Activated naive CD8-positive, alpha-beta T cell (primary cell): ENCODE measurements at regions not wholly inside any gene's neighbourhood (a gene's known extent, or its start where the extent isn't known, plus 50 kb on each side); places are given as distances from the start of the nearest gene placed in this dataset.

Experiments
- H3K27ac Mint-ChIP-seq: one replicate; pipeline ENCODE4 v1.8.0; 2021; ENCODE audit warnings: mixed read lengths
- H3K27me3 Mint-ChIP-seq: one replicate; pipeline ENCODE4 v1.8.0; 2021; ENCODE audit warnings: mixed read lengths
- H3K36me3 Mint-ChIP-seq: one replicate; pipeline ENCODE4 v1.8.0; 2021; ENCODE audit warnings: mixed read lengths
- H3K4me1 Mint-ChIP-seq: one replicate; pipeline ENCODE4 v1.8.0; 2021; ENCODE audit warnings: low read depth, mixed read lengths
- H3K4me3 Mint-ChIP-seq: one replicate; pipeline ENCODE4 v1.8.0; 2021; ENCODE audit warnings: mild to moderate bottlenecking, mixed read lengths
- H3K9me3 Mint-ChIP-seq: one replicate; pipeline ENCODE4 v1.8.0; 2021; ENCODE audit warnings: low read depth, mixed read lengths

DNA sequence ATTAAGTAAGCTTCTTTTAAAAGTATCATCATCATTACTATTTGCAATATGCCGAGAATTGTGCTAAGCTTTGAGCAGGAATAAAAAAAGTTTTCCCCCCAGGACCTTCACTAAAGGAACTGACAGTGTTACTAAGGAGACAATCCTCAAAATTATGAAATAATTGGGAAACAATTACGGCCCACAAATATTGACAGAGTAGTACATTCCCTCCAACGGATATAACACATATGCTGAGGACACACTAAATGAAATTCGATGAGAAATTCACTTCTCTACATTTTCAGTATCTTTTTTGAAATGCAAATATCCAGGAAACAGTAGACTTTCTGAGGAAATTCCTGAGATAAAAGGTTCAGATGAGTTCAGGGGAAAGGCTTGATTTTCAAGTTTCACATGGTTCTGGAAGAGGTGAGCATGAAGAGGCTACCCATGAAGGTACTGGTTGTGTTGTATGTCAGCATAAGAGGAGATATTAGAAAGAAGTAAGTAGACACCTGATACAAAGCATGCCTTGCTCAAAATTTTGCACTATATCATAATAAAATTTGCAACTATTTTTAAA, 171.2 kb upstream of the NR5A2 start:
- no peaks in the 10 kb centered on the region for H3K36me3 Mint-ChIP-seq
- H3K4me3 Mint-ChIP-seq = no peak overlapping the region
- no peaks in the 10 kb centered on the region for H3K9me3 Mint-ChIP-seq
- H3K4me1 Mint-ChIP-seq = peaks cover 7% of the 10 kb centered on the region
- peaks cover 4% of the 10 kb centered on the region for H3K27me3 Mint-ChIP-seq
- H3K27ac Mint-ChIP-seq = no peak overlapping the region

DNA sequence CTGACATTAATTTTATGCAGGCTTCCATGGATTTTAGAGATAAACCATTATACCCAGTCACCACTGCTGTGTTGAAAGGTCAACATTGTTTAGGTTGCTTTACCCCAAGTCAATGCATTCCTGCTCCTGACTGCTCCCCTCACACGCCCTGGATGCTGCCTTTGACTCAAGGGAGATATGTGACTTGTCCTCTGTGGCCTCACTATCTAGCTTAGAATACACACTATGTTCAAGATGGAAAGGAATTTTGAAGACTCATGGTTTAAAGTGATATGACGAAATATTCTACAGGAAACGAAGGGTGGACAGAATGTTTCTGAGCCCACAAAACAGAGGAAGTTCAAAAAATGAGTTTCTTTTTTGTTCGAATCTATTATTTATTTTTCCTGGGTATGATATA, 170.4 kb upstream of the NR5A2 start:
- H3K4me1 Mint-ChIP-seq = peaks cover 7% of the 10 kb centered on the region
- peaks cover 4% of the 10 kb centered on the region for H3K27me3 Mint-ChIP-seq
- H3K36me3 Mint-ChIP-seq = no peaks in the 10 kb centered on the region
- H3K9me3 Mint-ChIP-seq = no peaks in the 10 kb centered on the region
- no peak overlapping the region for H3K4me3 Mint-ChIP-seq
- no peak overlapping the region for H3K27ac Mint-ChIP-seq

DNA sequence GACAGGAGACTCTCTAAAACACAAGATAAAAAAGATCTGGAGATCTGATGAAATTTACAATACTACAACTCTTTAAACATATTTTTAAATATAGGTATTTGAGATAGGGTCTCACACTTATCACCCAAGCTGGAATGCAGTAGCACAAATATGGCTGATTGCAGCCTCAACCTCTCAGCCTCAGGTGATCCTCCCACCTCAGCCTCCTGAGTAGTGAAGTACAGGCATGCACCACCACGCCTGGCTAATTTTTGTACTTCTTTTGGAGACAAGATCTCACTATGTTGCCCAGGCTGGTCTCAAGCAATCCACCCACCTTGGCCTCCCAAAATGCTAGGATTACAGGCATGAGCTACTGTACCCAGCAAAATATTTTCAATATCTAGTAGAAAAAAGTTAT, 170.0 kb upstream of the NR5A2 start:
- Mint-ChIP-seq H3K27ac (no peak overlapping the region), H3K4me1 (peaks cover 7% of the 10 kb centered on the region), H3K27me3 (peaks cover 4% of the 10 kb centered on the region), H3K36me3 (no peaks in the 10 kb centered on the region), H3K9me3 (no peaks in the 10 kb centered on the region), H3K4me3 (no peak overlapping the region)

DNA sequence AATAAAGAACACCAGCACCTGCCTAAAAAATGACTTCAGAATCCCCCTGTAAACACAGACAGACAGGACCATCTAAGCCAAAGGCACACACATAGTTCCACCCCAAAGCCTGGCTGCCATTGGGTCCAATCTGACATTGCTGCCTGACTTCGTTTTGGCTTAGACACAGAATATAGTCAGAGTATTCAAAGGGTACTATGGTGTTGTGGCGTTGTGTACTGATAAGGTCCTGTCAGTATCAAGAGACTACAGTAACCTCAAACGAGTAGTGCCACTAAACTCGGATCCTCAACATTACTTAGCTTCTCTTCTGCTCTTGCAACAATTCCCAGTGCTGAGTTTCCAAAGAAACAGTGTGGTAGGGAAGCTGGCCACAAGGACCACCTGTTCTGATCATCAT, 169.3 kb upstream of the NR5A2 start:
- Mint-ChIP-seq H3K4me3 (no peak overlapping the region), H3K27me3 (peaks cover 4% of the 10 kb centered on the region), H3K9me3 (no peaks in the 10 kb centered on the region), H3K4me1 (peaks cover 7% of the 10 kb centered on the region), H3K27ac (no peak overlapping the region), H3K36me3 (no peaks in the 10 kb centered on the region)

DNA sequence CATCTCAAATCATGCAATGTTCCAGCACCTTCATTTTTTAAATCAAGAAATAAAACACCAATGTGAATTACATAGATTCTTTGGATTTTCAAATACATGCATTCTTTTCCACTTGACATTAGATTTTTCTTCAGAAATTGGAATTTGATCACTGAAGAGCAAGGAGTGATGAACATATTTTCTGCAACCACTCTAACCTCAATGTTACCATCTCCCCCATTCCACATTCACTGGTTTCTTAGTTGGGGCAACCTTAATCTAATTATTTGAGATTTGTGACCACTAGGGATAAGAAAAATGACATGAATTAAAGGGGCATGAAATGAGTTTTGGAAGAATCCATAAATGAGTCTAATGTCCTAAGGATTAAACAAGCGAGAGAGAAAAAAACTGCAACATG, 168.7 kb upstream of the NR5A2 start:
- Mint-ChIP-seq H3K36me3 (no peaks in the 10 kb centered on the region), H3K27ac (no peak overlapping the region), H3K9me3 (no peaks in the 10 kb centered on the region), H3K4me1 (peaks cover 7% of the 10 kb centered on the region), H3K27me3 (peaks cover 4% of the 10 kb centered on the region), H3K4me3 (no peak overlapping the region)

DNA sequence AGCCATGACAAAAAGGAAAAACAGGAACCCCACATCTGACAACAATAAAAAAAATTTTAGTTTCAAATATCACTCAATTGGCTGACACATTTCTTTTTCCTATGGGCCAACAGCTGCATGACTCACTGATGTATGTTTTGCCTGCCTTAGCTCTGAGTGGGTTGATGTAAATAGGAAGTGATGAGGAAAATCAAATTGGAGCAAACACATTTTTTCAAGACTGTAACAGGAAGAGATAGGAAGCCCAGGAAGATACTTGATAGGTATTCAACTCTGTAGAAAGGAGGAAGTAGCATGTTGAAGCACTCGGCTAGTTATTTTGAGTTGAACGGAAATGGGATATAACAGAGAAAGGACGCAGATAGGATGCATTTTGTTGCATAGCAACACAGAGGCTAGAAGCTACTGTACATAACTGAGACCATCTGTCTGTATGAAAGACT, 168.0 kb upstream of the NR5A2 start:
- no peak overlapping the region for H3K4me3 Mint-ChIP-seq
- H3K36me3 Mint-ChIP-seq = no peaks in the 10 kb centered on the region
- peaks cover 7% of the 10 kb centered on the region for H3K4me1 Mint-ChIP-seq
- H3K27ac Mint-ChIP-seq = no peak overlapping the region
- H3K9me3 Mint-ChIP-seq = no peaks in the 10 kb centered on the region
- peaks cover 5% of the 10 kb centered on the region for H3K27me3 Mint-ChIP-seq

DNA sequence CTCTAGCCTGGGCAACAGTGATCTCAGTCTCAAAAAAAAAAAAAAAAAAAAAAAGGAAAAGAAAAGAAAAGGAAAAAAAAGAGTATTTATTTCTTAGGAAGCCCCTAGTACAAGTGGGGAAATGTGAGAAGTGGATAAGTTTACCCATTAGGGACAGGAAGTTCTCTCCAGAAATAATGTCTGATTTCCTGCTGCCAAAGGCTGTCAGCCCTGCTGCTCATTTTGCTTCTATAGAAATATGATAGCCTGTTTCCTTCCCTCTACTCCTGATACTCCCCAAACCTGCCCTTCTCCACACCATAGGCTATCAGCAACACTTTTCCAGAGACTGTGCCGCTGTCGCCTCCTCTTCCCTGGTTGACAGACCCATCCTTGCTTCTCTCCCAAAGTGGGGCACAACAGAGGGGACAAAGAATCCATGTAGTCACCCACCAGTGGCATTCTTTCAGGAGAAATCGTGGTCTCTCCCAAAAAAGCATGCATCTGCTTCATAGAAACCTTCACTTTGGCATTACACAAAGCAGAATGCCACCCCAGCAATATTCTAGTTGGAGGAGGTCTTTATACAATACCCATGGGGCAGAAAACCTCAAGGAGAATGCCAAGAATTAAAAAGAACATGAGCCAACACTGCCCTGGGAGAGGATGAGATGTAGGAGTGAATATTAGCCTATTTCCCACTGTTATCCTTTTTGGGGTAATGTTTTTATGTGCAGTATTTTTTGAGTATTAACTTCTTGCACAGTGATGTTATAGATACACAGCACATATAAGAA, 166.3 kb upstream of the NR5A2 start:
- Mint-ChIP-seq H3K4me3 (no peak overlapping the region), H3K36me3 (no peaks in the 10 kb centered on the region), H3K27ac (no peak overlapping the region), H3K9me3 (no peaks in the 10 kb centered on the region), H3K4me1 (peaks cover 7% of the 10 kb centered on the region), H3K27me3 (peaks cover 7% of the 10 kb centered on the region)

DNA sequence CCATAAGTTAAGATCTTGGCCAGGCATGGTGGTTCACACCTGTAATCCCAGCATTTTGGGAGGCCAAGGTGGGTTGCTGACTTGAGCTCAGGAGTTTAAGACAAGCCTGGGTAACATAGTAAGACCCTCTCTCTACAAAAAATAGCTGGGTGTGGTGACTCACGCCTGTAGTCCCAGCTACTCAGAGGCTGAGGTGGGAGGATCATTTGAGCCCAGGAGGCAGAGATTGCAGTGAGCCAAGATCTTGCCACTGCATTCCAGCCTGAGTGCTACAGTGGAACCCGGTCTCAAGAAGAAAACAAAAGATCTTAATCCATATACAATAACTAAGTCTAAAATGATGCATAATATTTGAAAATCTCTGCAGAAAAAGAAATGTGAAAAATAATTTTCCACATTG, 165.5 kb upstream of the NR5A2 start:
- no peak overlapping the region for H3K4me3 Mint-ChIP-seq
- H3K9me3 Mint-ChIP-seq = no peaks in the 10 kb centered on the region
- peaks cover 7% of the 10 kb centered on the region for H3K27me3 Mint-ChIP-seq
- peaks cover 7% of the 10 kb centered on the region for H3K4me1 Mint-ChIP-seq
- no peaks in the 10 kb centered on the region for H3K36me3 Mint-ChIP-seq
- H3K27ac Mint-ChIP-seq = no peak overlapping the region

DNA sequence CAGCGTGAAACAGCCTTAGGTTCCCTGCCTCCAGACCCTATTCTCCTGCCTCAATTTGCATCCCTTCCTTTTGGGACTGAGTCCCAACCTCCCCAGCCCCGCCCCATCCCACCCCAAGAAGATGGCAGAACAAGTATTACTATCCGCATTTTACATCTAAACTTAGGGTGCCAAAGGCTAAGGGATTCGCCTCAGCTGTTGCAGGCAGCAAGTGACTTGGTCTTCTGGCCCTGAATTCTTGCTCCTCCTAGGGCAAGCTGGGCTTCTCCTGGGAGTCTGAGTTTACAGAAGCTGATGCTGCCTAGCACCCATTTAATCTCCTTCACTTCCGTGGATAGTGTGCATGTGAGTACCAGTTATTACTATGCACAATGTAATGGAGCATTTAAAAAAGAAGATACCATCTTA, 161.3 kb upstream of the NR5A2 start:
- Mint-ChIP-seq H3K36me3 (no peaks in the 10 kb centered on the region), H3K4me1 (peaks cover 1% of the 10 kb centered on the region), H3K4me3 (no peak overlapping the region), H3K27ac (no peak overlapping the region), H3K9me3 (no peaks in the 10 kb centered on the region), H3K27me3 (peaks cover 7% of the 10 kb centered on the region)

DNA sequence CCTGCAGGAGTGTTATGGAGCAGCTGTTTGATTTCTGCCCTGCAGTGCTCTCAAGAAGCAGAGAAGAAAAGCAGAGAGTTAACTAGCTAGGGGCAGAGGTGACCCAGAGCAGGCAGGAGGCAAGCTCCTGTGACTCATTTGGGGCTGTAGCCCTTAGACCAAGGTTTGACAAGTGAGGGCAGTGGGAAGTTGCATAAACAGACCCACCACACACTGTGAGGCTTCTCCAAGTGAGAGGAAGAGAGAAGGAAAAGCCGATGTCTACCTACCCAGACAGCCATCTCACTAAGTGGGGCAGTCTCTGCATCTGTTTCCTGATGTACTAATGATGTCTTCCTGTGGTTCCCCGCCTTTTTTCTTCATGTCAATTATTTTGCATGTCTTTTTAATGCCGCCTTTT, 159.9 kb upstream of the NR5A2 start:
- no peaks in the 10 kb centered on the region for H3K36me3 Mint-ChIP-seq
- no peaks in the 10 kb centered on the region for H3K9me3 Mint-ChIP-seq
- peaks cover 1% of the 10 kb centered on the region for H3K4me1 Mint-ChIP-seq
- H3K27ac Mint-ChIP-seq = no peak overlapping the region
- H3K27me3 Mint-ChIP-seq = peaks cover 10% of the 10 kb centered on the region
- H3K4me3 Mint-ChIP-seq = no peak overlapping the region

DNA sequence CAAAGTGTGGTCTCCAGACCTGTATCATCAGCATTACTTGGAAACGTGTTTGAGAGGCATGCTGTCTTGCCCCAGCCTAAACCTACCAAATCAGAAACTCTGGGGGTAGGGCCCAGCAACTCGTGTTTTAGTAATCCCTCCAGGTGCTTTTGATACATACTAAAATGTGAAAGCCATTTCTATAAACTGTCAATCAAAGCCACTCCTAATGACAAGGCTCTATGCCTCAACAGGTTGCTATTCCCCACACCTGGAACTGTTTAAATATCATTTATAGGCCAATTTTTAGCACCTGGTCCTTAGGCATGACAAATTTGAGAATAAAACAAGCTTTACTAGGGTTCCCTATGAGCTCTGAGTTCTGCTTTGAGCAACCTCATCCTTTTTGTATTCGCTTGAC, 158.7 kb upstream of the NR5A2 start:
- Mint-ChIP-seq H3K4me1 (peaks cover 1% of the 10 kb centered on the region), H3K4me3 (no peak overlapping the region), H3K27me3 (peaks cover 12% of the 10 kb centered on the region), H3K36me3 (no peaks in the 10 kb centered on the region), H3K9me3 (no peaks in the 10 kb centered on the region), H3K27ac (no peak overlapping the region)

DNA sequence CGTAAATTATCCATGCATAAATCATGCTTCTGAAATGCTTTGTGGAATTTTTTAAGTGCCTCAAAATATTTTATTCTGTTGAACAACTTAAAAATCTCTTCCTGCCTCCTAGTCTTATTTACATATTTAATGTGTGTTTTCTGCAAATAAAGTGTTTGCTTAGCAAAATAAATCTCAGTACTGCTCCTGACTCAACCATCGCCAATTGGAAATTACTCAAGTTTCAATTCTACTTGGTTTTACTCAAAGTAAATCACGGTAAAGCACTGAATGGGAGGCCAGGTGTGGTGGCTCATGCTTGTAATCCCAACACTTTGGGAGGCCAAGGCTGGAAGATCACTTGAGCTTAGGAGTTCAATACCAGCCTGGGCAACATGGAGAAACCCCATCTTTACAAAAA, 152.2 kb upstream of the NR5A2 start:
- Mint-ChIP-seq H3K36me3 (no peaks in the 10 kb centered on the region), H3K4me3 (no peak overlapping the region), H3K4me1 (no peaks in the 10 kb centered on the region), H3K27me3 (peaks cover 6% of the 10 kb centered on the region), H3K9me3 (no peaks in the 10 kb centered on the region), H3K27ac (no peak overlapping the region)

DNA sequence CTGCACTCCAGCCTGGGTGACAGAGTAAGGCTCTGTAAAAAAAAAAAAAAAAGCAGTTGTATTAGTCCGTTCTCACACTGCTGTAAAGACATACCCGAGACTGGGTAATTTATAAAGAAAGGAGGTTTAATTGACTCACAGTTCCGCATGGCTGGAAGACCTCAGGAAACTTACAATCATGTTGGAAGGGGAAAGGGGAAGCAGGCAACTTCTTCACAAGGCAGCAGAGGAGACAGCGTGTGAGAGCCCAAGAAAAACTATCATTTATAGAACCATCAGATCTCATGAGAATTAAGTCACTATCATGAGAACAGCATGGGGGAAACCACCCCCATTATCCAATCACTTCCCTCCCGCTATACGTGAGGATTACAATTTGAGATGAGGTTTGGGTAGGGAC, 151.7 kb upstream of the NR5A2 start:
- H3K4me1 Mint-ChIP-seq = no peaks in the 10 kb centered on the region
- no peaks in the 10 kb centered on the region for H3K36me3 Mint-ChIP-seq
- no peaks in the 10 kb centered on the region for H3K9me3 Mint-ChIP-seq
- no peak overlapping the region for H3K4me3 Mint-ChIP-seq
- H3K27me3 Mint-ChIP-seq = peaks cover 4% of the 10 kb centered on the region
- H3K27ac Mint-ChIP-seq = no peak overlapping the region

DNA sequence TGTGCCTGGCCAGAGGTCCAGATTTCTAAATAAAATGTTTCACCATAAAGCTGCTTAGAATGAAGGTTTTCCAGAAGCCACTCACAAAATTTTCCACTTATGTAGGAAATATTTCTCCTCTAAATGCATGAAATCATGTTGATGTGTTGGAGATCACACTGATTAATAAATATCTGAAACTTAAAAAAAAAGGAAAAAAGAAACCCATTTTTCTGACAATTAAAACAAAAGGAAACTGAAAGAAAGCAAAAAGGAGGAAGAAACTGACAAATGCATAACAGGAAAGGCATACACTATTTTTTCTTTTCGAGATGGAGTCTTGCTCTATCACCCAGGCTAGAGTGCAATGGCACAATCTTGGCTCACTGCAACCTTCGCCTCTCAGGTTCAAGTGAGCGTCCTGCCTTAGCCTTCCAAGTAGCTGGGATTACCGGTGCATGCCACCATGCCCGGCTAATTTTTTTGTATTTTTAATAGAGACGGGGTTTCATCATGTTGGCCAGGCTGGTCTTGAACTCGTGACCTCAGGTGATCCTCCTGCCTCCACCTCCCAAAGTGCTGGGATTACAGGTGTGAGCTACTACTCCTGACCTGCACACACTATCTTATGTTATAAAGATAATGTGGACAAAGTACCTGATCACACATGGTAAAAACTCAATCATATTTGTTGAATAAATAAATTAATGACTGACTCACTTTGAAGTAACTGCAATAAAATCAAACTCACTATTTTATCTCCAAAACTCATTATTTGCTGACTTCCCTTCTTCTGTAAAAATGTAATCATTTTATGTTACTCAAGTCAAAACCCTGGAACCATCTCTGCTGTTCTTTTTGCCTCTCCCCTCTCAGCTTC, 149.8 kb upstream of the NR5A2 start:
- Mint-ChIP-seq H3K27me3 (peaks cover 2% of the 10 kb centered on the region), H3K27ac (no peak overlapping the region), H3K4me1 (no peaks in the 10 kb centered on the region), H3K9me3 (no peaks in the 10 kb centered on the region), H3K4me3 (no peak overlapping the region), H3K36me3 (no peaks in the 10 kb centered on the region)

DNA sequence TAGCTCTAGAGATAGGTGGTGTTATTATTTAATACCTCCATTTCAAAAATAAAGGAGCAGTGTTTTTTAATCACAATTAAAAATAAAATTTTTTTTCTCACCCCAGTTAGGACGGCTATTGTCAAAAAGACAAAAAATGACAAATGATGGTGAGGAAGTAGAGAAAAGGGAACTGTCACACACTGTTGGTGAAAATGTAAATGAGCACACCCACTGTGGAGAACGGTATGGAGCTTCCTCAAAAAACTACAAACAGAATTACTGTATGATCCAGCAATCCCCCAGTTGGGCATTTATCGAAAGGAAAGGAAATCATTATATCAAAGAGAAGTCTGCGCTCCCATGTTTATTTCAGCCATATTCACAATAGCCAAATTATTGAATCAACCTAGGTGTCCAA, 148.7 kb upstream of the NR5A2 start:
- Mint-ChIP-seq H3K4me1 (no peaks in the 10 kb centered on the region), H3K9me3 (no peaks in the 10 kb centered on the region), H3K36me3 (no peaks in the 10 kb centered on the region), H3K27me3 (no peaks in the 10 kb centered on the region), H3K27ac (no peak overlapping the region), H3K4me3 (no peak overlapping the region)
